Left lung (tissue), 4 donors: ENCODE measurements at regions not wholly inside any gene's neighbourhood (a gene's known extent, or its start where the extent isn't known, plus 50 kb on each side); places are given as distances from the start of the nearest gene placed in this dataset.
A peak's percentile ranks its signal among the peaks of the same experiment; 100 is the strongest.

Experiments
- ATAC-seq: fragments of 200-7000 bp; cut with Tn5 transposase; one replicate; pipeline ENCODE4 v1.9.1; 2020; ENCODE audit warnings: moderate library complexity
- DNase-seq, 4 donors: peaks; one replicate each; pipeline ENCODE4 v3.0.0-alpha.2; 2013 to 2020
- H3K27ac ChIP-seq, 2 donors: fragments of 200-600 bp; sonication (generic) in 1 of 2; one replicate each; pipeline versions ENCODE4 v1.5.0 to v1.8.0; 2020 to 2021
- H3K27me3 ChIP-seq, 2 donors: fragments of 200-600 bp; sonication (generic) in 1 of 2; one replicate each; pipeline versions ENCODE4 v1.5.0 to v1.8.0; 2020 to 2021
- H3K36me3 ChIP-seq, 2 donors: fragments of 200-600 bp; sonication (generic) in 1 of 2; one replicate each; pipeline versions ENCODE4 v1.5.0 to v1.8.0; 2020 to 2021
- H3K4me1 ChIP-seq, 2 donors: fragments of 200-600 bp; one replicate each; pipeline ENCODE4 v1.8.0; 2021
- H3K4me3 ChIP-seq, 2 donors: fragments of 200-600 bp; sonication (generic) in 1 of 2; one replicate each; pipeline versions ENCODE4 v1.5.0 to v1.8.0; 2020 to 2021; ENCODE audit warnings: mild to moderate bottlenecking in 1 of 2
- H3K9me3 ChIP-seq, 2 donors: fragments of 200-600 bp; sonication (generic) in 1 of 2; one replicate each; pipeline versions ENCODE4 v1.5.0 to v1.8.0; 2020 to 2021
- intact Hi-C, 2 donors: fragments of 100-400 bp; cut with DNase I; formaldehyde crosslinking; loops; one replicate each; pipeline versions ENCODE4 v1.11.2 to v1.14.2; 2022
- TF ChIP-seq, protein P1 (sequence below), 2 donors: fragments of 200-600 bp; sonication (generic) in 1 of 2; IDR thresholded peaks; one replicate each; pipeline versions ENCODE4 v1.5.0 to v1.8.0; 2021; ENCODE audit warnings: antibody characterized with exemption in 2 of 2
- donor health status: DM: no; HTN: yes; CAD: no.
- donor health status: DM: no; HTN: no; CAD: no.

- ATAC-seq (no peak), DNase-seq (no peak)
- TF ChIP-seq, protein P1, sequence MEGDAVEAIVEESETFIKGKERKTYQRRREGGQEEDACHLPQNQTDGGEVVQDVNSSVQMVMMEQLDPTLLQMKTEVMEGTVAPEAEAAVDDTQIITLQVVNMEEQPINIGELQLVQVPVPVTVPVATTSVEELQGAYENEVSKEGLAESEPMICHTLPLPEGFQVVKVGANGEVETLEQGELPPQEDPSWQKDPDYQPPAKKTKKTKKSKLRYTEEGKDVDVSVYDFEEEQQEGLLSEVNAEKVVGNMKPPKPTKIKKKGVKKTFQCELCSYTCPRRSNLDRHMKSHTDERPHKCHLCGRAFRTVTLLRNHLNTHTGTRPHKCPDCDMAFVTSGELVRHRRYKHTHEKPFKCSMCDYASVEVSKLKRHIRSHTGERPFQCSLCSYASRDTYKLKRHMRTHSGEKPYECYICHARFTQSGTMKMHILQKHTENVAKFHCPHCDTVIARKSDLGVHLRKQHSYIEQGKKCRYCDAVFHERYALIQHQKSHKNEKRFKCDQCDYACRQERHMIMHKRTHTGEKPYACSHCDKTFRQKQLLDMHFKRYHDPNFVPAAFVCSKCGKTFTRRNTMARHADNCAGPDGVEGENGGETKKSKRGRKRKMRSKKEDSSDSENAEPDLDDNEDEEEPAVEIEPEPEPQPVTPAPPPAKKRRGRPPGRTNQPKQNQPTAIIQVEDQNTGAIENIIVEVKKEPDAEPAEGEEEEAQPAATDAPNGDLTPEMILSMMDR (IDR thresholded peaks at IDR 0.05): no peak
- H3K9me3 ChIP-seq: peaks cover 0 to 21% of the 10 kb centered on the region in 2 donors
- intact Hi-C loops: no loop called here
- H3K27ac ChIP-seq: no peak overlapping the region
- no peaks in the 10 kb centered on the region for H3K4me1 ChIP-seq
- no peaks in the 10 kb centered on the region for H3K36me3 ChIP-seq
- no peak overlapping the region for H3K4me3 ChIP-seq
- H3K27me3 ChIP-seq: no peaks in the 10 kb centered on the region
These were observed 357.0 kb downstream of the SQOR start for GRCh38 chr15:45991863-45992262.

DNA sequence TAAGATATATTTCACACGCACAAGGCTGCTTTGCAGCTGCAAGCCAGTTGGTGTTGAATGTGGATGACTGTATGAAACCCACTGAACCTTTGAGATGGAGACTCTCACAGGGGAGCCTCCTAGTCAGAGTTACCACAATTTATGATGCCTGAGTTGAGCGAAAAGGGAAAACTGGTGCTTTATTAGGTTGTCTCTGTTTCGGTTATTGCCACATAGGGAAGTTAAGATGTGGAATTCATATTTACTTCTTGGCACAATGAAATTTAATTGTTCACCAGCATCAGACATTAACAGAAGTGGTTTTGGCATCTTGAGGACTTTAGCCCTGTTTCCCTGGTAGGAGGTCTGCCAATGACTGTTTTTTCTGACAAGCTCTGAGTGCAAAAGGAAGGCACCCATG, 358.2 kb downstream of the SQOR start:
- DNase-seq (no peak), ATAC-seq (no peak)
- TF ChIP-seq, protein P1 (IDR thresholded peaks at IDR 0.05): no peak
- H3K4me1 ChIP-seq: no peaks in the 10 kb centered on the region
- H3K9me3 ChIP-seq: peaks cover 0 to 11% of the 10 kb centered on the region in 2 donors
- no peaks in the 10 kb centered on the region for H3K36me3 ChIP-seq
- no peaks in the 10 kb centered on the region for H3K27me3 ChIP-seq
- no peak overlapping the region for H3K4me3 ChIP-seq
- intact Hi-C loops: no loop called here
- no peak overlapping the region for H3K27ac ChIP-seq

GRCh38 chr15:45993508-45993907, 358.7 kb downstream of the SQOR start:
- H3K4me3 ChIP-seq: no peak overlapping the region
- no peak overlapping the region for H3K27ac ChIP-seq

GRCh38 chr15:45995800-45996199, 361.0 kb downstream of the SQOR start:
- no peaks in the 10 kb centered on the region for H3K36me3 ChIP-seq
- intact Hi-C loops: no loop called here
- H3K9me3 ChIP-seq: peaks cover 0 to 4% of the 10 kb centered on the region in 2 donors
- DNase-seq (no peak), ATAC-seq (no peak)
- no peak overlapping the region for H3K27ac ChIP-seq
- no peak overlapping the region for H3K4me3 ChIP-seq
- H3K27me3 ChIP-seq: no peaks in the 10 kb centered on the region
- no peaks in the 10 kb centered on the region for H3K4me1 ChIP-seq
- TF ChIP-seq, protein P1 (IDR thresholded peaks at IDR 0.05): no peak

More at GRCh38 chr15:45993508-45993907, 358.7 kb downstream of the SQOR start:
- H3K9me3 ChIP-seq: peaks cover 0 to 11% of the 10 kb centered on the region in 2 donors
- no peak for DNase-seq
- no peaks in the 10 kb centered on the region for H3K4me1 ChIP-seq
- ATAC-seq: no peak
- TF ChIP-seq, protein P1 (IDR thresholded peaks at IDR 0.05): no peak
- intact Hi-C loops: no loop called here
- H3K36me3 ChIP-seq: no peaks in the 10 kb centered on the region
- no peaks in the 10 kb centered on the region for H3K27me3 ChIP-seq

DNA sequence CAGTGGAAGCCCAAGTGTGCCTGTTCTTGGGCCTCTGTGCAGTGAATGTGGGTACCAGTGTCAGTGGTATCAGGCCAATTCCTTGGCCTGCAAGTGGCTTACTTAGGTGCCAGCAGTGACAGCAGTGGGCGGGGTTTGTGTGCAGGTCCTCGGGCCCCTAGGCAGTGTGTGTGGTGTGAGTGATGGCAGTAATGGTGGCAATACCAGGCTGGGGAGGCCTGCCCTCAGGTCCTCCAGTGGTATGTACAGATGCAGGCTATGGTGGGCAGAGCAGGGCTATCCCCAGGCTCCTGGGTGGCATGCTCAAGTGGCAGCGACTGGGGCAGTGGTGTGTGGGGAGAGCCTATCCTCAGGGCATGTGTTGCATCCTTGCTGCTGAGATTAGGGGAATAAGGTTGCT, 379.7 kb downstream of the SQOR start:
- Histone ChIP-seq H3K27ac (no peak overlapping the region), H3K4me1 (no peaks in the 10 kb centered on the region), H3K27me3 (no peaks in the 10 kb centered on the region), H3K9me3 (peaks cover 0 to 56% of the 10 kb centered on the region in 2 donors), H3K36me3 (no peaks in the 10 kb centered on the region), H3K4me3 (no peak overlapping the region)
- ATAC-seq (no peak), DNase-seq (peak in 1 of 4 donors; percentile 28)
- TF ChIP-seq, protein P1 (IDR thresholded peaks at IDR 0.05): no peak
- intact Hi-C loops: no loop called here
